ENCODE measurements at regions not wholly inside any gene's neighbourhood (a gene's known extent, or its start where the extent isn't known, plus 50 kb on each side); places are given as distances from the start of the nearest gene placed in this dataset.
"Not testable (repeated sequence)": the region's sequence is repeated elsewhere in the genome, so short reads cannot be mapped to it uniquely, and the experiment has no call there.

DNA sequence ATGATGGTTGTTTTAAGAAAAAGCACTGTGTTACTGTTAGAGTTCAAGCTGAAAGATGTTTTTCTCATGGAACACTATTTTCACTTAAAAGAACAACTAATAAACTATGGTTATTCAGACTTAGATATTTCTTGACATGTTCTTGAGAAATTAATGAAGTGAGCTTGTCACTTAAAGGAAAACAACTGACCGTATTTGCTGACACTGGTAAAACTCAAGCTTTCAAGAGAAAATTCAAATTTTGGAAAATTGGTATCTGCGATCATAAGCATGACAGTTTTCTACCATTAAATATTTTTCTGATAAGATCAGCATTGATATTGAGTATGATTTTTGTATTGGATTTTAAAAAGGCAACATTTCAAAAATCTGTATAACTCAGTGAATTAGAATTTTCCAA lies 549.5 kb upstream of the ACTRT1 start:
- DNase-seq, result no peak

DNA sequence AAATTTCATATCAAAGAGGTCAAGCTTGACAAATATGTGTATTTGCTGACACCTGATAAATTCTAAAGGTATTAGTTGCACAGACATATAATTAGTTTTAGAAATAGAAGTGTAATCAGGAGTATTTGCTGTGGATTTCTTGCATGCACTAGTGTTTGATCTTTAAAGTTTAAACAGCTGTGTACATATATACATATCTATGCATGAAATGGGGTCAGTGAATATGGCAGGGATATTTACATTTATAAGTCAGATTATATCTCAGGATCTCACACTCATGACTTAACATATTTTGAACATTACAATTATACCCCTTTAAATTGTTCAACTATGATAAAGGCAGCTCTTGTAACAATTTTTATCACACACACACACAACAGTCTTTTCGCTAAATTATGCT lies 547.4 kb upstream of the ACTRT1 start:
- no peak for DNase-seq

DNA sequence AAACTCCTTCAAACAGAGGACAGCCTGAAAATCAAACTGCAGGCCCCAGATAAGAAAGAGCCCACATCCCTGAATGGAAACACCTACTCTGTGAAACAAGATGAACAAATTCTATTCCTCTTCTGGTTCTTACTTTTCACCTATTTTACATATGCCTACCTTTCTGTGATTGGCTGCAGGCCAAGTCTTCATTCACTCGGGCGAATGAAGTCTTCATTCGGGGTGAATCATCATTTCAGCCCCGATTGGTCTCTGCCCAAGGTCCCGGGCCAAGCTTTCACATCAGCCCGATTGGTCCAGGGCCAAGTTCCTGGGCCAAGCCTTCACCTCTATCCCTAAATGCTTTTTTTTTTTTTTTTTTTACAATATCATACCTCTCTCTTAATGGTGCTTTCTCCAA lies 529.8 kb upstream of the ACTRT1 start:
- DNase-seq, result no peak

DNA sequence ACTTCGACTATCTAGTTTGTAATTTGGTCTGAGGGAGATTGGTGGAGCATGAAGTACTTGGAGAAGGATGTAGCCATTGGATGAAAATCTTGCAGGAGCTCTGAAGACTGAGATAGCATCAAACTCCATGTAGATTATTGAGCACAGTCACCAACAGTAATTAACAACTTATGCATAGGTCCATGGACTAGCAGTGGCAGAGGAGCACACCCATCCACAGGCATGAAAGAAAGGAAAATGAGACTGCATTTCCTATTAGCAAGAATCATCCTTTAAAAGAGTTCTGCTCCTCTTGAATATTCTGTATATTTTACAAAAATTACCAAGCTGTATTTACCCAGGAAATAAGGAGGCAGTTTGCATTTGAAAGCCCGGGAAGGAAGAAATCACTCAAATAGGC lies 529.4 kb upstream of the ACTRT1 start:
- DNase-seq, result no peak

DNA sequence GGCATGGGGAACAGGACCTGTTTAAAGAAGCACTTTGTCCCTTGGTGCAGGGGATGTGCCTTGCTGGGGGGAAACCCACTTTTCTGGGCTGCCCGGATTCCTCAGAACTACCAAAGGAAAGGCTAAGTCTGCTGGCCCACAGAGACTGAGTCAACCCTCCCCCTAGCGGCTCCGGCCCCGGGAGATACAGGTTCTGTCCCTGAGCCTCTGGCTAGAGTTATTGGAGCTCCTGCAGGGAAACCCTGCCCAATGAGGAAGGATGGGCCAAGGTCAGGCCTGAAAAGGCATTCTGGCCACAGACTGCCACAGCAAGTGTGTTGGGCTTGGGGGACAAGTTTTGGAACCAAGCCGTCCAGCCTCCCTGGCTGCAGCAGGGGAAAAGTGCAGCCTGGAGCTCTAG lies 490.9 kb upstream of the ACTRT1 start:
- no peak for DNase-seq

DNA sequence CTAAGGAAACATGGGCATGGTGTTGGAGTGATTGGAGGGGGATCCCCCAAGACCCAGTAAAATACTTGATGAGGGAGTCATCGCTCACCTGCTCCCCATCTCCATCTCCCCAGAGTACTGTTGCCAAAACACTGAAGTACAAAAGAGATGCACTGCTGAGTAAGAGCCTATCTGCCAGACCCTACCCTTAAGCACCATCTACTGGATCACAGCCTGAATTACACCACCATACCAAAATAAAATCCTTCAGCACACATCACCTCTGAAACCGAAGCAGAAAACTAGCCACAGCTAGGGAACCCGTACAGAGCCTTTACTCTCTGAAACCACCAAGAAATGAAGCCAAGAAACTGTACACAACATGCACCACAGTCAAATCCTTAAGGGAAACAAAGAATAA lies 466.3 kb upstream of the ACTRT1 start:
- DNase-seq, result no peak

DNA sequence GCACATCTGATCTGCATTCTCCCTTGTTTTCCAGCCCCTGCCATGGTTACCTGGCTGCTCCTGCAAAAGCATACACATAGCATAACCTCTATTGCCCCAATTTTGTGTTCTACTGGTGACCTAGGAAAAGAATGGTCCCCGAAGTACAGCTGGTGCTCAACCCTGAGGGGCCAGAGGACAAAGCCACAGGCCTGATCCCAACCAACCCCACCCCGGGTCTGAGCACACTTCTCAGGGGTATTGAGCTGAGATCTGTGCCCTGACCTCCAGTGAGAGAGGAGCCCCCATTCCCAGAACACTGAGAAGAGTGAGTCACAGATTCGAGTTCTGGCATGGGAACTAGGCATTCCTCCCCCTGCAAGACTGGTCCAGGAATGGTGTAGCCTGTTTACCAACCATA lies 465.5 kb upstream of the ACTRT1 start:
- DNase-seq, result no peak

DNA sequence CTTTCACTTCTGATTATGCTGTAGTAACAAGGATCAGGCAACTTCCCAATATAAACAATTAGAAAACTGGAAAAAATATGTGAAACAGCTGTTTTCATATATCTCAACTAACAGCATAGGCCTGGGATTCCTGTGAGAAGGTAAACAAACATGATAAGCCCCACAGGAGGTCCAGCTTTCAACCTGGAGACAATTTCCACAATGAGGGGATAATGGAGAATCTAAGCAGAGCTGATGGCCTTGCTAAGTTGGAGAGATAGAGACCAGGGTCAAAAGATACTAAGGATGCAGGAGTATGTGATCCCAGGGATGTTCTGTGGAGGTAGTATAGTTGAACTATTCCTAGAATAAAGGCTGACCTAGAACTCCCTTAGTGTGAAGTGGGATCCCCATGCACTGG lies 452.3 kb upstream of the ACTRT1 start:
- no peak for DNase-seq

DNA sequence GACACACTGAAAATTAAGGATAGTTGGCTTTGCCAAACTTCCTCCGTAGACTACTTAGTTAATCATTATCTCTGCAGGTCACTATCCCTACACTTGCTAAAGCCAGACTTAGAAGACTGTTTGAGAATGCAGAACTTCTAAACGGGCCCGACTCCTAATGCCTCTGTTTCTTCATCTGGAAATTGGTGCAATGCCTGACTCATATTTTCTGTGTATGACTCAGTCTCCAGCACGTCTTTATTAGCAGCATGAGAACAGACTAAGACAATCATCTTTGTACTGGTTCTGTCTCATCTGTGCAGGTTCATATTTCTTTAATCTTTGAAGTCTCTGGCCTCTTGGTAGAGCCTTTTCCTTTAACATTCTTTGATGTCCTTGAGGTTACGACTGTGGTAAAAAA lies 411.9 kb upstream of the ACTRT1 start:
- DNase-seq, result no peak

DNA sequence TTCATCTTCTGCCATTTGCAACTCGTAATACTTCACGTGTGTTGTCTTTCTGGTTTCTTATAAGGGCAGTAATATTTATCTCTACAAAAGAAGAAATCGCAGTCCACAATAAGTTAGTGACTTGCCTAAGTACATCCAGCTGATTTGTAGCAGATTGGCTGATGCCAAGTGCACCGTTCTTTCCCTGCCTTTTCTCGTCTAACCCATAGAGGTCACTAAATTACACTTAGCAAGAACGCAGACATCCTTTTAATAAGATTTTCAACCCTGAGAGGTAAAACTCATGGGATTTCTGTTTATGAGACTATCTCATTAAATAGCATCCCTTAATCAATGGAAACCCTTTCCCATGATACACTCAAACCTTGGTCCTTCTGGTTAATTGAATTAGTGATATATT lies 408.6 kb upstream of the ACTRT1 start:
- no peak for DNase-seq

DNA sequence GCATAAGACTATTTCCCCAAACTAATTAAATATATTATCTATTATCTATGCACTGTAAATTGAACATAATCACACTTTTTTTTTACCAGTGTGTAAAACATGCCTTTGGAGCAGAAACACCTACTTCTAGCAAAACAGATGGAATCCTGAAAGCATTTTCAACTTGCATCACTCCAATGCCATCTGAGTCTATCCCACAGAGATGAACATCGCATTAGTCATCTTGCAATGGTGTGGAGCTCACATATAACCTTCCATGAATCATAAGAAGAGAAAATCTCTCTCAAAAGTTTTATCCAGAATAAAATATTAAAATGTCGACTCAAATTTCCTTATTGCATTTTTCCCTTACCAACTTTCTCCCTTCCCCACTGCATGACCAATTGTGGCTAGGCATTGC lies 406.7 kb upstream of the ACTRT1 start:
- no peak for DNase-seq

DNA sequence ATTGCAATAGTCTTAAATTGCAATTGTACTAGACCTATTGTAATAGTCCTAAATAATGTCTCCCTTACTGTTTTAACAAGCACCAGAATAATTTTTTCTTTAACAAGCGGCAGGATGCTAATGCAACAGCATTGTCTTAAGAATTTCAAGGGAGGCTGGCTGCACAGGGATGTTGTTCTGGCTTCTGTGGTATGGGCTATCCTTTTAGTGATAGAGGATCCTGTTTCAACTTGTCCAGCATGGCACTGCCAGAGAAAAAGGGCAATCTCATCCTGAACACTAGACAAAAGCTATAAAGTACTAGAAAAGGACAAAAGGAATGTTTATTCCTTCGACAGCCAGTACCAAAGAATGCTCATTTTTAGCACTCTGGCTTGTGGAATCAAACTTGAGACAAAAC lies 405.5 kb upstream of the ACTRT1 start:
- no peak for DNase-seq

DNA sequence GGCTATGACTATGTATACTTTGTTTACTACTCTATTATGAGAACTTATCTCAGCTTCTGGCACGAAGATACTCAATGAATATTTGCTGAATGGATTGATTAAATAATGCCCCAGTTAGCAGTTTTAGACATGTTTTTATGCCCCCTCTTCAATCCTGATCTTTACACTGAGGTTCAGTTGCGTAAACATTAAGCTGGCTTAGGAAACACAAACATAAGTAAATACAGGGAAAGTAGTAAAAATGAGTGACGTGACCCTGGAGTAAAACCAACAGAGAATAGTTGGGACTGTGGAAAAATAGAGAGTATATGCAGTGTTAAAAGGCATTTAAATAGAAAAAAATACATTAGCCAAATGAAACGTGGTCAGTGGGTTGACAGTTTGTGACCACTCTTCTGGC lies 387.0 kb upstream of the ACTRT1 start:
- no peak for DNase-seq

DNA sequence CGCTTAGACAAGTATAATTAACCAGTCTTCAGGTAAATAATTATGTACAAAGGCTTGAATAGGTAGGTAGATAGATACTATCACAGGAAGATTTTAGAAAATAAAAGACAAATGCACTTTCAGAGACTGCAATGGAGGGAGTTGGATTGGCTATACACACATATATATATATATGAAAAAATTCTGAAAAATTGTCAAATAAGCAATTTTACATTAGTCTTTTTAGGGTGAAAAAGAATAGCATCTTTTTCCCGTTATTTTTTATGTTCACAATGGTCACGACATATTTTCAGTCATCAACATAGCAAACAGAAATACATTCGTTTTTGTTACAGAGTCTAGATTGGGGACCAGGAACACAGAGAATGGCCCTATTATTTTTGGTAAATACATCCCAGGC lies 385.9 kb upstream of the ACTRT1 start:
- DNase-seq, result no peak

DNA sequence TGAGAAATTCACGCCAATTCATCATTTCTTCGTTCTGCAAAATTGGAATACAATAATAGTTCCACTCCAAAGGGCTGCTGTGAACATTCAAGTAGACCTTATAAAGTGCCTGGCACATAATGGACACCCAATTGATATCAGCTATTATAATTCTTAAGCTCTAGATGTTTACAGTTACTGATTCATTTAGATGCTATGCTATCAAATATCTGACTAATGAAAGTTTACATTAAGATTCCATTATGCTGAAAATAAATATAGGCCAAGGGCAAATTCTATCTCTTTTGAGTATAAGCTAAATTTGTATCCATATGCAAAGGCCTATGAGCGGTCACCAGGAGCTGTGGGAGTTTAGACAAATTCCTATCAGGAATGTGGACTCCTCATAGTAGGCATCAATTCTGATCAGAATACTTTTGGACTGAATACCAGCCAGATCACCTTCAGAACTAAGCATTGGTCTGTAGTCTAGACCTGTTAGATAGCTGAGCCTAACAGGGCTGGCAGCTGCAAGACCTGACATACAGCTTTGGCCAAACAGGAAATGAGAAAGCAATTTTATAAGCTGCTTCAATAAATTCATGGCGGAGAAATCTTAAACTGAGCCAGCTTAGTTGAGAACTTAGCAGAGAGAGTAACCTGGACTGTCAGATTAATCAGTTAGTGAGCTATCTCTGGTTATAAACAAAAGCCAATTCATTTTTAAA lies 384.3 kb upstream of the ACTRT1 start:
- DNase-seq, result no peak

DNA sequence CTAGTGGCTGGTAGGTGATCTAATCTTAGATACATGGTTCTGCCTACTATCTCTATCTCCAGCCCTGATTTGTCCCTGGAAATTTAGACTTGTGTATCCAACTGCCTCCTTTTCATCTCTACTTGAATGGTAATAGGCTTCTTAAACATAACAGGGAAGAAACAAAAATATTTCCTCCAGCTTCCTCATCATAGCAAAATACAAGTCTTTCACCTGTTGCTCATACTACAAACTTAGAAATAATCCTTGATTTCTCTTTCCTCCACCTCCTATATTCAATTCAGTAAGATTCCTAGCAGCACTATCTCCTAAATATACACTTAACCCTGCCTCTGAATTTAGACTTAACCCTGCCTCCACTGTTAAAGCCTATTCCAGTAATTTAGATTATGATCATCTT lies 373.3 kb upstream of the ACTRT1 start:
- no peak for DNase-seq

DNA sequence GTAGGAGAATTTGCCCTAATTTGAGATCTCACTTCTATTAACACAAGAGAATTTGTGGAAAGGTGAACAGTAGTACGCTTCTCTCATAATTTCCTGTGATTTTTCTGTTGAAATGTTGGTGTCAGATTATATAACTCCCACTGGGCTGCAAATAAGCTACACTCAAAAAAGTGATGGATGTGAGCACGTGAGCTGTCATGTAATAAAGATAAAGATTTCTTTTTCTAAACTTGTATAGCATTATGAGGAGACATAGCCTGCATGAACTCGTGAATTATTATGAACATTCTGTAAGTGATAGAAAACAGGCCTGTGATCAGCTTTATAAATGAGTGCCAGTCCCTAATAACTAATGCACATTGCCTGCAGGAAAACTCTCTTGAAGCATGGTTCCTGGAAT lies 356.6 kb upstream of the ACTRT1 start:
- DNase-seq, result no peak

DNA sequence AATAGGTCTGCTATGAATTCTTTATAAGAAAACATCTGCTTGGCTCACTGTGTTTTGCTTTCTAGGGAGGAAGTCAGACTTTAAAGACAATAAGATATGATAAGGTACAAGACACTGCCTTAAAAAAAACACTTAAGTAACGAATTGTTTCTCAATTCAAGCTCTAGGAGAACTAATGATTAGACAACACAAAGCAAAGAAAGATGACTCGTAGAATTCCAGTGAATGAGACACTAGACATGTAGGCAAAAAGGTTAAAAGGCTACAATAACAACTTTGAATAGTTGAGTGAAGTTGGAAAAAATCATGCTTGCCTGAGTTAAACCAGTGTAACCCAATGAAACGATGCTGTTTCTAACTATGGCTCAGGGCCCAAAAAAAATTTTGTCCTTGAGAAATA lies 344.4 kb upstream of the ACTRT1 start:
- DNase-seq, result no peak

DNA sequence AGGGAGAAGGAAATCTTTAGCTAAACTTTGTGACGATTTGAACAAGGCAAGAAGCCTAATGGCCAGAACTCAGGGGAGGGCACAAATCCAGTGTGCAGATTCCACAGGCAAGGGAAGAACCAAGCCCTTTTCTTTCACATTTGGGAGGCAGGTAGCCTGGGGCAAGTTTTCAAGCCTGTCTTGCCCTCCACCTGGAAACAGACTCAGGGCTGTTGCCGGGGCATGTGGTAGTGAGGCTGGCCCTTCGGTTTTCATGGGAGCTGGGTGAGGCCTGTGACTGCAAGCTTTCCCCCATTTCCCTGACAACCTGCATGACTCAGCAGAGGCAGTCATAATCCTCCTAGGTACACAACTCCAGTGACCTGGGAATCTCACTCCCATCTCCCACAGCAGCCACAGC lies 331.6 kb upstream of the ACTRT1 start:
- not testable (repeated sequence) for DNase-seq

DNA sequence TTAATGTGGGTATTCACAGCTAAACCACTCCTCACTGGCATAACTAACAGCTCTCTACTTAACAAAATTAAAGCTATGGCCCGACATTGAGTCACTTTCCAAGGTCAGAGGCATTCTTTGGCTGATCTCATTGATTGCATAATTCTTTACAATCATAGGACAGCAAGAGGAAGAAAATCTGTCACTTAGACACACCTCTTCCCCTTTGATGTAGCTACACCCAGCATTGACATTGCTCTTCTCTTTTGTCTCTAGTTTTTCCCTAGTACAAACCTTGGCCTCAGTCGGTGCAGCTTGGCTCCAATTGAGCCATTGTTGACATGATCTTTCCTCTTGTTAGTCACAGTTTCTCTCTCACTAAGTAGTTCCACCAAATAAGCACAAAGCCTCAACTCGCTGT lies 313.3 kb upstream of the ACTRT1 start:
- DNase-seq, result no peak

DNA sequence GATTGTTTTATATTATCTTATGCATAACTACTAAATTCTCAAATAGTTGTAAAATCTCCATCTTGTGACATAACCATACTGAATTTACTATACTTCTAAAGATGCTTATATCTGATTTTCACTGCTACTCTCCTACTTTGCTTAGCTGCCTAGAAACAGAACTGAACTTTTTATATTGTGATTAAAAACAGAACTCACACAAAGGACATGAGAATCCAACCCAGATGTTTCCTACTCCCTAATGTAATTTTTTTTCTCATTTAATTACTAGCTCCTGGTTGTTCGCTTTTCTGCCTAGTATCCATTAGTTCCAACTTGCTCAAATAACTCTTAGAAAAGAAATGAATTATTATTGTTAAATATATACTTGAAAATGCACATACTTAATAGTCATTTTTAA lies 283.5 kb upstream of the ACTRT1 start:
- no peak for DNase-seq

DNA sequence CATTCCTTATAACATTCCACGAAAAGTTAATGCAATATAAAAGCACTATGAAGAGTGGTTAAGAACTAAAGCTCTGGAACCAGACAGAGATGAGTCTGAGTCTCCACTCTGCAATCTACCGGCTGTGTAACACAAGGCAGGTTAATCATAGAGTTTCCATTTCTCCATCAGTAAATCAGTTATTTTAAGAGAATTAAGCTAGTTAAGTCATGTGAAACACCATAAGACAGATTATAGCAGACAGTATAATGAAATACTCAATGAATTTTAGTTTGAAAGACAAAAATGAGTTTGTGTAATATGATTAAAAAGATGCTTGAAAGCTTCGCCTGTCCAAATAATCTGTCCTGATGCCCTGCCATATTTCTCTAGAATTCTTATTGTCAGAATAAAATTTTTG lies 282.6 kb upstream of the ACTRT1 start:
- DNase-seq, result no peak

DNA sequence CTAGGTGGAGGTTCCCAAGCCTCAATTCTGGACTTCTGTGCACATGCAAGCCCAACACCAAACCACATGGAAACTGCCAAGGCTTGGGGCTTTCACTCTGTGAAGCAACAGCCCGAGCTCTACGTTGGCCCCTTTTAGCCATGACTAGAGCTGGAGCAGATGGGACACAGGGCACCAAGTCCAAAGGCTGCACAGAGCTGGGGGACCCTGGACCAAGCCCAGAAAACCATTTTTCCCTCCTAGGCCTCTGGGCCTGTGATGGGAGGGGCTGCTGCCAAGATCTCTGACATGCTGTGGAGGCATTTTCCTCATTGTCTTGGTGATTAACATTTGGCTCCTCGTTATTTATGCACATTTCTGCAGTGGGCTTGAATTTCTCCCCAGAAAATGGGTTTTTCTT lies 258.7 kb upstream of the ACTRT1 start:
- no peak for DNase-seq

DNA sequence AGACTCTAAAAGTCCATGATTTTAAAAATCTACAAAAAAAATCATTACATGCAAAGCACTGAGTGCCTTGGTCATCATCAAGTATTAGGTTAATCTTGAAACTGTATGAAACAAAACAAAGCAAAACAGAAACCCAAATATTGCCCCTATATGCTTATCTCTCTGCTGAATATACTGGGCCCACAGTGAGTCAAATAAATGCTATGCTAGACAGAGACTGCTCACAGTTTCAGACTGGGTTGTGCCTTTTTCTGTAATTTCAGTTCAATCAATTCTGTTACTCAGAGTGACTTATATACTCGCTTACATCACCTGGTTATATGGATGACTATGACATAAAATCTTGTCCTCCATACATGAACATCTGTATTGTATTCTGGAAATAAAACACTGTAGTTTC lies 257.1 kb upstream of the ACTRT1 start:
- DNase-seq, result no peak

DNA sequence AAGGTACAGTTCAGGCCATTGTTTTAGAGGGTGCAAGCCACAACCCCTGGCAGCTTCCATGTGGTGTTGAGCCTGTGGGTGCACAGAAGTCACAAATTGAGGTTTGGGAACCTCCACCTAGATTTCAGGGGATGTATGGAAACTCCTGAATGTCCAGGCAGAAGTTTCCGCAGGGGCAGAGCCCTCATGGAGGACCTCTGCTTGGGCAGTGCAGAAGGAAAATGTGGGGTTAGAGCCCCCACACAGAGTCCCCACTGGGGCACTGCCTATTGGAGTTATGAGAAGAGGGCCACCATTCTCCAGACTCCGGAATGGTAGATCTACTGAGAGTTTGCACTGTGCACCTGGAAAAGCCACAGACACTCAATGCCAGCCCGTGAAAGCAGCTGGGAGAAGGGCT lies 242.0 kb upstream of the ACTRT1 start:
- no peak for DNase-seq

DNA sequence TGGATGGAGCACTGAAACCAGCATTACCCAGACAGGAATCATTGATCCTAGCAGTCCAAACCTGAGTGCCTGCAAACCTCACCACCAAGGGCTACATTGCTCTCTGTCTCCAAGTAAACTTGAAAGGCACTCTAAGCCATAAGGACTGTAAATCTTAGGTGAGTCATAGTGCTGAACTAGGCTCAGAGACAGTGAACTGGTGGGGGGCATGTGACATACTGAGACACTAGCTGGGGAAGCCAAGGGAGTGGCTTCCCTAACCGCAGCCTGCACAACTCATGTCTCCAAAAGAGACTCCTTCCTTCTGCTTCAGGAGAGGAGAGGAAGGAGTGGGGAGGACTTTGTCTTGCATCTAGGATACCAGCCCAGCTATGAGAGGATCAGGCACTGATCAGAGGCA lies 235.5 kb upstream of the ACTRT1 start:
- DNase-seq, result no peak
